Activated effector memory CD4-positive, alpha-beta T cell treated with anti-CD3 and anti-CD28 coated beads, Interleukin-2, amount 50 U/mL, for 16 hours (primary cell): ENCODE measurements at regions not wholly inside any gene's neighbourhood (a gene's known extent, or its start where the extent isn't known, plus 50 kb on each side); places are given as distances from the start of the nearest gene placed in this dataset.

Source experiments
- DNase-seq: peaks from one replicate; pipeline ENCODE4 v3.0.0-alpha.2; 2020

DNA sequence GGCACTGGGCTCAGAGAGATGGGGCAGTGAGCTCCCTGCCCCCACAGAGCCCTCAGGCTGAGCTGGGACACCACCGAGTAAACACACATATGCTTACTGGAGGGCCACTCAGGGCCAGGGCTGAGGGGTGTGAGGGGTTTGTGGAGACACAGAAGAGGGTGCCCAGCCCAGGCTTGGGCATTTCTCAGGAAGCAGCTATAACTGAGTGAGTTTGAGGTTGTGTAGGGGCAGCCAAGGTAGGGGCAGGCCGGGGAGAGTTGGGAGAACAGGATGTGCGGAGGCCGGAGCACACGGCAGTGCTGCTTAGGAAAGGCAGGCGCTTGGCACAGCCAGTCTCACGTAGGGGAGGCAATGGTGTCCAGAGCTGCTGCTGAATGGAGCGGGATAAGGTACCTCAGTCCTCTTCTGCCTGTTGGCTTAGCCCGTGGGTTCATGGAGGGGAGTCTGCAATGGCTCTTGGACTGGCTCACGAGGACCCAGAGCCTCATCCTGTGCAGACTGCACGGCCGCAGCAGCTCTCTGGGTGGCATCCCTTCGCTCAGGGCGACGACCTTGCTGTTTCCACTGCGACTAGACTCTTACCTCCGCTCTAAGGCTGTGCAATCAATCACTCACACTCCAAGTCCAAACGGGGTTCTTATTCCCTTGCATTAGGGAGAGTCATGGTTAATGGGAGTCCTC is 466.1 kb upstream of the HS6ST1 start:
- peak; percentile 21 for DNase-seq

DNA sequence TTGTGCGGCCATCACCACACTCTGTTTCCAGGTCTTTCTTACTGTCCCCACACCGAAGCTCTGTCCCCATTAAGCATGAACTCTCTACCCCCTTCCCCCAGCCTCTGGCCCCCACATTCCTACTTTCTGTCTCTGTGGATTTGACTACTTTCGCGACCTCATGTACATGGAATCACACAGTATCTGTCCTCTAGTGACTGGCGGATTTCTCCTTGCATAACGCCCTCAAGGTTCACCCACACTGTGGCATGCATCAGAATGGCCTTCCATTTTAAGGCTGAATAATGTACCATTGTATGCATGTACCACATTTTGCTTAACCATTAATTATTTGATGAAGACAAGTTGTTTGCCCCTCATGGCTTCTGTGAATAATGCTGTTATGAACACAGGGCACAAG is 467.6 kb upstream of the HS6ST1 start:
- no peak for DNase-seq

- DNase-seq, result no peak
These were observed 468.2 kb upstream of the HS6ST1 start for GRCh38 chr2:128786741-128787478.

GRCh38 chr2:128787616-128788015 is 468.9 kb upstream of the HS6ST1 start:
- DNase-seq, result no peak

GRCh38 chr2:128788636-128789220 is 470.1 kb upstream of the HS6ST1 start:
- DNase-seq, result no peak

DNA sequence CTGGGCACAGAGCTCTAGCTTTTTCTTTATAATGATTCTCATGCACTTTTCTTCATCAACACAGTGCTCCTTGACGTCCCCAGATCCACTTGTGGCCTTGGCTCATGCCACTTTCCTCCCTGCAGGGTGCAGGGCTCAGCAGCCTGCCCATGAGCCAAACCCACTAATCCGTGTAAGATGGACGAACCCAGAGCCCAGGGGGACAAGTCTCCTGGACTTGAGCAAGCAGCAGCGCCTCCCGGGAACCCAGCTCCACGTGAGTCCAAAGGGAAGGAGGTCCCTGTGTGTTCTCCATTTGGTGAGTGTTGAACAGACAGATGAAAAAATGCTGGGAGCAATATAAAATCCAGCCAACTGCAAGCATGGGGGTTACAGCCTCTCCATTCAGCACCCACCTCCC is 470.6 kb upstream of the HS6ST1 start:
- DNase-seq, result no peak

GRCh38 chr2:128789776-128790455 is 471.2 kb upstream of the HS6ST1 start:
- no peak for DNase-seq

DNA sequence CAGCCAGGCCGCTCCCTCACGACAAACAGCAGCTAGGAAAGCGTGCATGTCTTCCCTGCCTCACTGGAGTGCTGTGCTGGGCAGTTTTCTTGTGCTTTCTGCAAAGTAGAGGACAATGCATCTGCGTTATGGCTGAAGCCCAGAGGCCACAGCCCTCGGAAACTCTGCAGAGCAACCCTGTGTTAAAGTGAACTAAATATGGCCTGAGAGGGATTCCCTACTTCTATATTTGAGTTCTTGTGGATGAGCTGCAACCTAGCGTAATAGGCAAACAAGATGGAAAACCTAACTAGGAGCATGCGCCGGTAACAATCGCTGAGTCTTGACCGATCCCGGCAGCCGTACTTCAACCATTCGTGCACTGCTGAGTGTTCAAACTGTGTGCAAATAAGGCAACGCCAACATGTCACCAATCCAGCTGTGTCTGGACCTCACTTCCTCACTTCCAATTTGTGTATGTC is 471.9 kb upstream of the HS6ST1 start:
- DNase-seq, result no peak

- DNase-seq, result no peak
These were observed 472.7 kb upstream of the HS6ST1 start for GRCh38 chr2:128791120-128791984.

GRCh38 chr2:128791985-128792320 is 473.3 kb upstream of the HS6ST1 start:
- no peak for DNase-seq

GRCh38 chr2:128792476-128793054 is 473.9 kb upstream of the HS6ST1 start:
- DNase-seq, result no peak

- peak; percentile 25 for DNase-seq
These were observed 474.7 kb upstream of the HS6ST1 start for GRCh38 chr2:128793404-128793803.

- DNase-seq, result no peak
These were observed 475.6 kb upstream of the HS6ST1 start for GRCh38 chr2:128794285-128794684.

DNA sequence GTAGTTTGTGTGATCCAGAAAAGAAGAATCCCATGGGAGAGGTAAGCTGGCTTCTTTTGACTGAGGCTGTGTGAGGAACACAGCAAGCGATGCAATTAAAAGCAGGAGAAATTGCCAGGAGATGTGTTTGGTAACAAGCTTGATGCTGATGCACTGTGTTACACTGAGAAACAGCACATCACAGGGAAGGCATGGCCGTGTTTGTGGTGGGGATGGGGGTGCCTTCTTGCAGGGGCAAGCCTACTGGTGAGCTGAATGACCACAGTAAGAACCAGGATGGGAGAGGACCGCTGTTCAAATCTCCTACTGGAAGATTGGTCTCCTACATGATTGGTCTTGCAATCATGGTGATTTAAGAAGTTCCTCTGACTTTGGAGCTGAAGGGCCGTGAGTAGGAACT is 477.7 kb upstream of the HS6ST1 start:
- DNase-seq, result peak; percentile 14

DNA sequence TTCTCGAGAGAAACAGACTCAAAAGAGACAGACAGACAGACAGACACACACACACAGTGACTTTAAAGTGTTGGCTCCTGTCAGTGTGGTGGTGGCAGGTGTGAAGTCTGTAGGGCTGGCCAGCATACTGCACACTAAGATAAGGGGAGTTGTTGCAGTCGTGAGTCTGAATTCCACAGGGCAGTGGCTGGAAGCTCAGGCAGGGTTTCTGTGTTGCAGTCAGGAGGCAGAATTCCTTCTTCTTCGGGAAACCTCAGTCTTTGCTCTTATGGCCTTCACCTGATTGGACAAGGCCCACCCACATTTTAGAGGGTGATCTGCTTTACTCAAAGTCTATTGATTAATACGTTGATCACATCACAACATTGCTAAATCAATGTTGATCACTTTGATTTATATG is 478.4 kb upstream of the HS6ST1 start:
- DNase-seq, result no peak

DNA sequence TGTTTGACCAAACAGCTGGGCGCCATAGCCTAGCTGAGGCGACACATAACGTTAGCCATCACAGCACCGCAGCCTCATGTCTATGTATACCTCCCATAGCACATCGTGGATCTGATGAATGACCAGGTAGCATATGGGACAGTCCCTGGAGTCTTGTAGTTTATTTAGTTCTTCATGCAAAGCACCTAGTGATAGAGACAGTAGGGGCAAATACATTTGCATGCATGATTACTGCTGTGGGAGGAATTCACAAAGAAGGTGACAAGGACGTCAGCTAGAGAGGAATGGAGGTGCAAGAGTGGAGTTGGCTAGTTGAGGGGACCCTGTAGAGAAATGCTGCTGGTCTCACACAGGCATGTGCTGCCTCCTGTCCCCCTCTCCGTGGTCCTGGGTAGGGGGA is 478.9 kb upstream of the HS6ST1 start:
- no peak for DNase-seq

DNA sequence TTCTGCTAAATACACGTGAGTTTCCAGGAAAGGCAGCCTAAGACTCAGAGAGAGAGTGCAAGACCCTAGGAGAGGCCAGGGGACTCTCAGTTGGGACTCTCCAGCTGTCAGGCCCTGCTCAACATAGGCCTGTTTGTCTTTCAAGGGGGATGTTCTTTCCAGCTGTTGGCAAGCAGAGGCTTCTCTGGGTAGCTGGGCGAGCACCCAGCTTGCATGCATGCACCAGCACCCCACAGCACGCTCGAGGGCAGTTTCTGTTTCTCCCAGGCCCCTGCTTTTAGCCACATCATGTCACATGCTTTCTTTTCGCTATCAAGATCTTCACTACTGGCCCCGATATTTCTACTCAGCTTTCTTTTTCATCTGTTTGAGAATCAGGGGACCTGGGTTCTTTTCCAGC is 479.3 kb upstream of the HS6ST1 start:
- no peak for DNase-seq

- peak; percentile 14 for DNase-seq
These were observed 480.0 kb upstream of the HS6ST1 start for GRCh38 chr2:128798502-128799283.

DNA sequence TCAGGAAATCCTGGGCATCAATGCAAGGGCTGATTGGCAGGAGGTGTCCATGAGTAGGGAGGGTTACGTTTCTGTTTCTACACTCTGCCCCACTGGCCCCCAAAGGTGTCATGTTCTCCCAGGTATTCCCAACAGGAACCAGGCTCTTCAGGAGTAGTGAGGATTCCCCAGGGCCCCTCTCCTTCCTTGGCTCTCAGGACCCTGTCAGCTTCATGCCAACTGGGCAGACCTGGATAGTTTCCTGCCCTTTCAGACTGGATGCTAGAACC is 480.6 kb upstream of the HS6ST1 start:
- DNase-seq, result no peak

DNA sequence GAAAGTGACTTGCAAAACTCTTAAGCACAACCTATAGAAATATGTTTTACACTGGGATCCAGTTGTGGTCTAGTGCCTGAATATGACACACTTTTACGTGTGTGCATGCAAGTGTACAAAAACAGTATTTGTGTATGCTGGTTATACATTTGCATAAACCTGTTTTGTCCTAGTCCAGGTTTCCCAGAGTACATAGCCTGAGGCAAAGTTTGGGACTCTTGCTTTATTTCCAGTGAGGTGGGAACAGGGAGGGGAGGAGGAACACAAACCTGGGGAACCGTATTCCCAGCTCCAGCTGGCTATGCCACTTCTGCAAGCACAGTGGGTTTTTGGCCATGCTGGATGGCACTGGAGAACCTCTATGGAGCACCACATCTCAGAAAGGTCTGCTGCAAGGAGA is 481.1 kb upstream of the HS6ST1 start:
- DNase-seq, result peak; percentile 45

DNA sequence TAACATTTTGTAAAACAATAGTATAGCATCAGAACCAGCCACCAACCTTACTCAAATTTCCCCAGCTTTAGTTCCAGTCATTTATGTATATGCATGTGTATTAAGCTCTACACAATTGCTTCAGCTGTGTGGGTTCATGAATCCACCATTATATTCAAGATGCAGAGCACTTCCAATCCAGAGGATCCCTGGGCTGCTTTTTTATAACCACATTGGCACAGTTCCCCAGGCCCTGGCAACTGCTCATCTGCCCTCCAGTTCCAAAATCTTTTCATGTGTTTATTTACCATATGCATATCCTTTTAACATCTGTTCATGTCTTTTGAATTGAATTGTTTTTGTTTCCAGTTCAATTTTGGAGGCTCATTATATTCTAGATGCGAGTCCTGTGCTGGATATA is 482.9 kb upstream of the HS6ST1 start:
- peak; percentile 9 for DNase-seq

- DNase-seq, result peak; percentile 37
These were observed 484.6 kb upstream of the HS6ST1 start for GRCh38 chr2:128803222-128803621.
